ENCODE measurements at regions not wholly inside any gene's neighbourhood (a gene's known extent, or its start where the extent isn't known, plus 50 kb on each side); places are given as distances from the start of the nearest gene placed in this dataset.
"Not testable (repeated sequence)": the region's sequence is repeated elsewhere in the genome, so short reads cannot be mapped to it uniquely, and the experiment has no call there.

DNA sequence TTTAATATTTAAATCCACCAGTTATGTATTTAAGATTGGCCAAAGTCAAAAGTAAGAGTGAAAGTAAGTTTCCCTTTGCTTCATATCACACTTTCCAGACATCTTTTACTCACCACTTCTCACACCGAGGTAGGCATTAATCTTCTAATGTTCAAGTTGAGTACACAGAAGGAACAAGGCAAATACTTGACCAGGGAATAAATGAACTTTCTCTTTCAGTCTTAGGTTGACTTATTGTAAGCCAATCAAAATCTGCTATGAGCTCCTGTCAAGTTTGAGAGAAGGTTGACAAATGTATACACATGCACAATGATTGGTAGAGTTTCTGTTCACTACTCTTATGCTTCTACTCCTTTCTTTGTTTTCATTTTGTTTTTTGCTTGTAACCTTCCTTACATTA, 842.5 kb downstream of the REEP3 start:
- no peak for DNase-seq

DNA sequence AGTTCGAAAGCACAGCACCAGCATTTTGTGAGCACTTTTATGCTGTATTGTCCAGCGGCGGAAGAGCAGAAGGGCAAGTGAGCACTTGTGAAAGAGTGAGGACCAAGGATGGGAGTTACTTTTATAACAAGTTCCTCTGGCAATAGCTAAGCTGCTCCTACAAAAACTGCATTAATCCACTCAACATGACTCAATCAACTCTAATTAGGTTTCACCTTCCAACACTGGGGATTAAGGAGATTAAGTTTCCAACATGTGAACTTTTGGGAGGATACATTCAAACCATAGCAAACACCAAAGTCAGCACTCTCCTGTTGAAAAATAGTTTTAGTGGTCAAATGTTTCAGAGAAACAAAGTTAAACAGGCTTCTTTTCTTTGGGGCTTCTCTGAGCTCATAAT, 844.5 kb downstream of the REEP3 start:
- no peak for DNase-seq

DNA sequence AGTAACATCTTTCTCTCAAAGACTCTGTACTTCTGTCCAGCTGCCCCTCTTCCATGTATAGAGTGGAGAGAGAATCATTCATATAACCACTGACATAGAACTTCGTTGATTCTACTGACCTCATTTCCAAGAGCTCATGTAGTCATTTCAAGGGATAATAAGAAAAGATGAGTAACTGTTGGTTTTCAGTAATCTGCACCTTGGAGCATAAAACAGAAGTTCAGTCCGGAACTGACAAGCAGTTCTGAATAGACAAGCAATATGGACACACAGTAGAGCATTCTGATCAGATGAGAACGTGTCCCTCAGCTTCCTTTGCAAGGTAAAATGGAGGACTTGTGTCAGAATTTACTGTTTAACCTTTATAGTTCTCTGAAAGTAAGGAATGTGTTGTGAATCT, 847.1 kb downstream of the REEP3 start:
- no peak for DNase-seq

DNA sequence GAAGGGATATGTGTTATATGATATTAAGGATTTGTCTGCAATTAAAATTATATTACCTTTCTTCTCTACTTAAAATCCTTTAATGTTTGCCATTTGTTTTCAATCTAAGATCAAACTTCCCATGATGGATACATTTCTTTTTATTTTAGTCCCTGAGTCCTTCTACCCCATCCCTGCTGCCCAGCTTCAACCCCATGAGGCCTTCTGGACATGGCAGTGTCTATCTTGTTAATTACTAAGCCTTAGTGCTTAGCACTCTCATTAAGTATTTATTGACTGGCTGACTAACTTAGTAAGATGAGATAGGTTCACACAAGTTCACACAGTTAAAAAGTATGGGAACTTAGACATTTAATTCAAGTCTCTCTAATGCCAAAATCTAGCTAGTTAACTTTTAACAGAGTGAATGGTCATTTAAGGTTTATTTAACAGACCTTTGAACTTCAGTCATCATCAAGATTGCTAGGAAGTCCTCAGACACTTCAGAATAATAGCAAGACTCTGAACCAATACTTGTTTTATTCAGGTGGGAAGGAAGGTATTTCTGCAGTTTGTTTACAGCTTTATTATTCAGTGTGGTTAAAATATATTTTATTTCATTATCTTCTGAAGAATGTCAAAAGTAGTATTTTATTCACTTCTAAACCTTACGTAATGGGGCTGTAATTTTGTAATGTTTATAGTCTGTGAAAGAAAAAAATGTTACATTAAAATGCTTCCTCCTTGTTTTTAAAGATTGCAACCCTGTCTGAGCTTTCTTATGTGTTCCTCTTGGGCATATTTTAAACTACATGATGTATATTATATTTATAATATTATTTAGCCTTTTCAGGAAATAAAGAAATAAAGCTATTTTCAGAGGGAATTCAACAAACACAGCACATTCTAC, 848.9 kb downstream of the REEP3 start:
- DNase-seq: no peak

DNA sequence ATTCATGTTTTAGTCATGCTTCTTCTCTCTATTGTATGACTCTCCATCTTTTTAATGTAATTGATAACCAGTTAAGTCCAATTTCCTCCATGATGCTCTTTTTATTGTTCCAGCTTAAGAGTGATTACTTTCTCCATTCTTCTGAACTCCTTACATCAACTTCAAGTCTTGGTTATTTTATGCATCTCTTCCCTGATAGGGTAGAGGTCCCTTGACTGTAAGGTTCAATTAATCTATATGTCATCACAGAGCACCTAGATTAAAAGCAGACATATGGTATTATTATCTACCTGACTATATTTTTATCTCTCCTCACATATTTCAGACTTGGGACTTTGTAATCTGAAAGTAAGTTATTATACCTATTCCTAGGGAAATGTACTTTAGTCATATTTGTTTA, 853.1 kb downstream of the REEP3 start:
- DNase-seq: no peak

DNA sequence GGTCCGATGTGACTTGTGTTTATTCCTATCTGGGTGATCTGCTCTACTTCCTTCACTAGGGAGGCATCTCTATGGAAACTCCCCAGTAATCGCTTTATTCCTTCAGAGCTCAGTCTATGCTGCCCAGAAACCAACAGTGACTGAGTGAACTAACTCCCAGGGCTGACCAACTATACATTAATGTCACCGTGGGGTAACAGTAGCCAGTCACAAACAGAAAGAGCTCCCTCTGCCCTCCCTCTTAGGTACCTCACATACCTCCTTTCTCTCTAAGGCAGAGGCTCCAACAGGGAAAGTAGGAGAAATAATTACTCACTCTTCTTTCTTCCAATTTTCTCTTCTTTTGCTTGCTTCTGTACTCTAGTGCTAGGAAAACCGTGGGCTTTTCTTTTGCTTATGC, 855.0 kb downstream of the REEP3 start:
- DNase-seq: no peak

DNA sequence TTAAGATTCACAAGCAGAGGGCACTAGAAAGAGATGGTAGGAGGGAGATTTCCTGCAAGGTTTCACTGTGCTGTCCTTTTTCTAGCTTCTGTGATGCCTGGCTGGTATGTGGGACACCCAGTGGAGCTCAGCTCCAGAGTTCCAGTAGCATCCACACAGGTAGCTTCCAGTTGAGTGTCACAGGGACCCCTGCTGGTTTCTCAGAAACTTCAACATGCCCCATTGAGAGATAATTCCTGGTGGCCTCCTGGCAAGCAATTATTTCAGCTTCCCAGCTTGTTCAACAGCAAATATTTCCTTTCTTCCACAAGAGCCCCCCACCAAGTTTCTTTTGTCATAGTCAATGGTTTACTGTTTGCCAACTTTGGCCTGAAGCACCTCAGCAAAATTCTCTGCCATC, 858.7 kb downstream of the REEP3 start:
- DNase-seq: peak; percentile 9 to 43

DNA sequence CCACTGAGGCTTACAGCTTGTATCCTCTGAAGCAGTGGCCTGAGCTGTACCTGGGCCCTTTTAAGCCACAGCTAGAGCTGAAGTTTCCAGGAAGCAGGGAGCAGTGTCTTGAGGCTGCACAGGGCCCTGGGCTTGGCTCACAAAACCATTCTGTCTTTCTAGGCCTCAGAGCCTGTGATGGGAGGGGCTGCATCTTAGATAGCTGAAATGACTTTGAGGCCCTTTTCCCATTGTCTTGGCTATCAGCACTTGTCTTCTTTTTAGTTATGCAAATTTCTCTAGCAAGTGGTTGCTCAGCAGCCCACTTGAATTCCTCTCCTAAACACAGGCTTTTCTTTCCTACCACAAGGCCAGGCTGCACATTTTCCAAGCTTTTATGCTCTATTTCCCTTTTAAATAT, 864.2 kb downstream of the REEP3 start:
- DNase-seq: no peak

DNA sequence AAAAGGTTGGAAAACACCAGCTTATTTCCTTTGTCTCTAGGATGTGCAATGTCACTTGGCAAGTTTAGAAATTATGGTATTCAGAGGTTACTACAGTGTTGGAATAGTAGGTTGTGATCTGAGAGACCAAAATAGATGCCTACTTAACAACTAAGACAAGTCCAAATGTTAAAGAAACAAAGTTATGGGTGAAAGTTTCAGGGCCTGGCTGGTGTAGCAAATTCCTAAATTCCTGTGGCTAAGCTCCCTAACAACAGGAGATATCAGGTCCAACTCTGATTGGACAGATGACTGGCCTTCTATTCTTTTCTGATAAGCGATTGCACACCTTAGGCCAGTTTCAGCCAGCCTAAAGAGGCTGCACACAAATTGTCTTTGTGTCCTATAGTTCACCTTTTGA, 873.5 kb downstream of the REEP3 start:
- DNase-seq: no peak

DNA sequence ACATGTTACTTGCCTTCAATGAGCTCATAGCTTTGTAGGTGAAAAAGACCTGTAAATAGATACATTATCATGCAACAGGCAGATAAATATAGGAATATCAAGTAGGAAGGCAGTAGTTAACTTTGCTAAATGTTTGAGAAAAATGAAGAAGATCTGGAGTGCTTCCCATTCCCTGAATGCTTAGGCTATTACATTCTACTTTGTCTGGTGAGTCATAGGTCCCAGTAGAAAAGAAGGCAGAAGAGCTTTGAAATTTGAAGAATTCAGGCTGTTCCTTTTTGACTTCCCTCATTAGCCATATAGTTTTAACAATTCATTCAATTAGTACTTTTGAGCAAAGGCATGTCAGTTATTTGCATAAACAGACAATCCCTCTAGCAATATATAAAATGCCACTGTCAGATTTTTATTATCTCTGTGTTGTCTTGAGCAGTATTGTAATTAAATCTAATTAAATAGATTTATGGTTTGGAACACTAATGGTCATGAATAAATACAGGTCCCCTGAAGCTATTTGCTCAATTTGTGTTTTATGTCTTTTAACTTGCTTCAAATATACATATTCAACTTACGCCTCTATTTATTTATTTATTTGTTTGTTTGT, 875.0 kb downstream of the REEP3 start:
- DNase-seq: no peak

DNA sequence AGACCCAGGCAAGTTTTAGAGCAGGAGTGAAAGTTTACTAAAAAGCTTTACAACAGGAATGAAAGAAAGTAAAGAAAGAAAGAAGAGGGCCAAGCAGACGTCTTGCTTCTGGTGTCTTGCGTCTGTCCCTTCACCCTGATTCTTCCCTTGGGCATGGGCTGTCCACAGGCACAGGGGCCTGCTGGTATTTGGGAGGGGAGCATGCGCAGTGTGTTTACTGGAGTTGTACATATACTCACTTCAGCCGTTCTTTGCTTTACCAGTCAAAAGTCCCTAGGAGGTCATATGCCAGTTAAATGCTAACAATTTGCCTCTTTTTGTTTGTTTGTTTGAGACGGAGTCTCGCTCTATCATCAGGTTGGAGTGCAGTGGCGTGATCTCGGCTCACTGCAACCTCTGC, 875.9 kb downstream of the REEP3 start:
- DNase-seq: no peak

DNA sequence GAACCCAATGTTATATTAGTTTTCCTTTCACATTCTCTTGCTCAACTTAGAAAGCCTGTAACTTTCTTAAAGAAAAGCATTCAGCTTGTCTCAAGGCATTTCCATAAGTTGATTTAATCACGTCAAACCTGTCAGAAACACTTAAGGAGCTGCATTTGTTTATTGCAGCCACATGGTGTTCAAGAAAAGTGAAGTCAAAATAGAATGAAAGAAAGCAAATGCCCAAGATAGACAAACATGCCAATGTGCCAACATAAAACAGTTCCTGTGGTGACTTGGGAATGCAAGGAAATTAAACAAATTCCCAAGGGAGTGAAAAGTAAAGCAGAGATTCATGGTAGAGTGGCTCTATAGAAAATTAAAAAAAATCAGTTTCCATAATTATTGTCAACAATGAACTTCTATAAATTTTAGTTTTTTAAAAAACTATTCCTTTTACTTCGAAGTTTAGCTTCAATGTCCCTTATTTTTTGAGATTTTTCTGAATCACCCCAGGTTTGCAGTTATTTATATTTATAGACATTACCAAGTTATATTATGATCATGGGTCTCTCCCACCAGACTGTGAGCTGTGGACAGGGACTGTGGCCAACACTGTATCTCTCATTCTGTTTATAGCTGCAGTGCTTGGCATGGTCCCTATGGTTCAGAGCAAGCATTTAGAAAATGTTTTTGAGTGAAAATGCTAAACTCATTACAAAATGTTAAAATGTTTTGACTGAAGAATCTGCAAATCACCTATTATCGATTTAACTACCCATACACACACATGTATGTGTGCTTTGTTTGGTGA, 887.4 kb downstream of the REEP3 start:
- no peak for DNase-seq

DNA sequence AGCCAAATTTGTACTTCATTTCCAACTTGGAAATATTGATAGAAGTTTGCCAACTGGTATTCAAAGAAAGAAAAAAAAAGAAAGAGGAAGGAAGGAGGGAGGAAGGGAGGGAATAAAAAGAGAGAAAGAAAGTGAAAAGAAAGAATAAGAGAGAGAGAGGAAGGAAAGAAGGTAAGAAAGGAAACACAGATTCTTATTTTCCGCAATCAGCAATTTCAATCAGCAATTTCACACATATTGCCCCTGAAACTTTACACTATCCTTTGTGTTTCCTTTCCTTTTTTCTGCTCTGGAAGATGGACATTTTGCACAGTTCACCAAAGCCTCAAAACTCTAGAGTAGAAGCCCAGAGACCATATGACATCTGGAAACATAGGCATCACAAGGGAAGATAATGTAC, 888.1 kb downstream of the REEP3 start:
- DNase-seq: no peak

DNA sequence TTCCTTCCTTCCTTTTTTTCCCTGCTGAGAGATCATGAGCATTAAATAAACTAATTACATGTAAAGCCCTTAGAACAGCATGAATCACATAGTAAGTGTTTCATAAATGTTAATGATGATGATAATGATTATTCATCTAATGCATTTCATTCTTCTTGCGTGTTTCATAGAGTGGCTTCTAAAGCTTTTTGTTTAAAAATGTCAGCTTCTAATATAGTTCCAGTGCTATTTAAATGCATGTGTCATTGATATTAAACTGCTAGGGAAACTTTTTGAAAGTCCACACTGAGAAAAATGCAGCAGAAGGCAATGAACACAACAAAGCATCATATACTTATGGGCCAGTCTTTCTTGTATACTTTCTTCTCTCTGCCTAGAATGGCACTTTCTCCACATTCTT, 894.8 kb downstream of the REEP3 start:
- DNase-seq: no peak

DNA sequence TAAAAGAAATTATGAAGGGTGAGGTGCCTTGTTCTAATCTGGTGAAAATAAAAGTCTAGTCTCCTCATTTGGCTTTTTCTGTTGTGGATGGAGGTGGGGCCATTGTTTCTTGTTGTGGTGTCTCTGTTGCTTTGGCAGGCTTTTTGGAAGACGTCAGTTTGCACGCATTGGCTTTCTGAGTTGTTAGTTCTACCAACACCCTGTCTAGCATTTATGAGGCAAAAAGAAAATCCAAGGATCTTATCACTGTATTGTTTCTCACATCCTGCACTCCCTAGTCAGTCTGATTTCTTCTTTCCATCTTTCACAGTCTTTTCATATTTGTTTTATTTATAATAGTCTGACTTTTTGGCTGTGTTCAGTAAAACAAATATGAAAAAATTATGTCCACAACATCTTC, 898.3 kb downstream of the REEP3 start:
- DNase-seq: no peak

DNA sequence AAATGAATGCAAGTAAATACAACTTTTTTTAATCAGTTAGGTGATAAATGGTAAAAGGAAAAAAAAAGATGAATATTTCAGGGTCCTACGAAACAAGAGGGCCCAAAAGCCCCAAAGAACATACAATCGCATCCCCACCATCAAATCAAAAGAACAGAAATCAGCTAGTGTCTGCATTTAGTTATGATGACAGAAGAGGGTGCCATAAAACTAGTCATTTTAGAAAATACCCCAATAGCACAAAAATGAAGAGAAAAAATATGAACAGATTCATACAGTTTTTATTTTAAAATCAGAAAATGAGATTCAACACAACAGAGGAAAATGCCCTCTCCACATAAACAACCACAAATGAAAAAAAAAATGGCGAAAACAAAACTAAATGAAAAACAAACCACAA, 905.5 kb downstream of the REEP3 start:
- DNase-seq: no peak

DNA sequence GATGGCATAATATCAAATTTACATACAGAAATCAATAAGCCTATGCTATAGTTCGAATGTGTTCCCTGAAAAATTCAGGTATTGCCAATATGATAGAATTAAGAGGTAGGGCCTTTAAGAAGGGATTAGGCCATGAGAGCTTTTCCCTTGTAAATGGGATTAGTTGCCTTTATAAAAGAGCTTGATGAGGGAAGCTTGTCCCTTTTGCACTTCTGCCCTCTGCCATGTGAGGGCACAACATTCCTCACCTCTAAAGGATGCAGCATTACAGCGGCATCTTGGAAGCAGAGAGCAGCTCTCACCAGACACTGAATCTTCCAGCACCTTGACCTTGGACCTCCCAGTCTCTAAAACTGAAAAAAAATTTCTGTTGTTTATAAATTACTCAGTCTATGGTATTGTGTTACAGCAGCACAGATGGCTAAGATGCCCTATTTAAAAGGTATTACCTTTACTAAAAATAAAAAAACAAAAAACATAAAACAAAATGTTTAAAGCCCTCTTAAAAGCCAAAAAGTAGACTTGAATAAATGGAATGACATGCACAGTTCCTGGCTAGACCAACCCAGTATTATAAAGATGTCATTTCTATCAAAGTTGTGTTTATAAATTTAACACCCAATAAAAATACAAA, 909.6 kb downstream of the REEP3 start:
- peak; percentile 2 to 17 for DNase-seq

DNA sequence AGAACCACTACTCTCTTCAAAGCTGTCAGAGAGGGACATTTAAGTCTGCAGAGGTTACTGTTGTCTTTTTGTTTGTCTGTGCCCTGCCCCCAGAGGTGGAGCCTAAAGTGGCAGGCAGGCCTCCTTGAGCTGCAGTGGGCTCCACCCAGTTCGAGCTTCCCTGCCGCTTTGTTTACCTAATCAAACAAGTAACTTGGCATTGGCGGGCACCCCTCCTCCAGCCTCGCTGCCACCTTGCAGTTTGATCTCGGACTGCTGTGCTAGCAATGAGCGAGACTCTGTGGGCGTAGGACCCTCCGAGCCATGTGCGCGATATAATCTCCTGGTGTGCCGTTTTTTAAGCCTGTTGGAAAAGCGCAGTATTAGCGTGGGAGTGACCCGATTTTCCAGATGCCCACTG, 920.7 kb downstream of the REEP3 start:
- not testable (repeated sequence) for DNase-seq

DNA sequence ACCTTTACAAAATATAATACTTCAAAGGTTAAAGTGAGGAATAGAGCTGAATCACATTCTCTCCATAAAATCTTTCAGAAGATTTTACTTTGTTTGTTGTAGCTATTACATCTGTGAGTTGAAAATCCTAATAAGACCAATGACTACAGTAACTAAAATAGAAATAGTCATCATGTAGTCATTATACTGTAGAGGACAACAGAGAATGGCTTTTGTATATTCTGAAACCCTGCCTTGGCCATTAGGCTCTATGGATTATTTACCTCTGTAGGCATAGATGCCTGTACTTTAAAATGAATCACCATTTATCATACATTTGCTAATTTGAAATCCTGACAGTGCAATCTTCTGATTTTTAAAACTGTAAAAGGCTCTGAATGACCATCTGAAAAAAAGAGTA, 923.0 kb downstream of the REEP3 start:
- DNase-seq: no peak

DNA sequence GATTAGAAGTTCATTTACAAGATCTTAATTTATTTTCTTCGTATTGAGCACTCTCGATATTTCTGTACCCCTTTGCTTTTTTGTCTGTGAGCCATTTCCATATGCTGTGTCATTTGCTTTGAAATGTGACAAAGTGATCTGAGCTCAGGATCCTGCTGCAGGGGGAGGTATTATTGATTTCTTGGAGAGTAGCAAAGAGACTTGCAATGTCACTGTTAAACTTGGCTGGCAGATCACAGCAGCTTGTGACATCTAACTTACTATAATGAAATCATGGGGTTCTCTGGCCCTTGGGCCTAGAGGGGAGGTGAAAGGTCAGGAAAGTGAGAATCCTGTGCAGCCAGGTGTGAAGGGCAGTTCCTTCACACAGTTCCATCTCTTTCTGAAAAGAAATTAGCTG, 923.4 kb downstream of the REEP3 start:
- no peak for DNase-seq

DNA sequence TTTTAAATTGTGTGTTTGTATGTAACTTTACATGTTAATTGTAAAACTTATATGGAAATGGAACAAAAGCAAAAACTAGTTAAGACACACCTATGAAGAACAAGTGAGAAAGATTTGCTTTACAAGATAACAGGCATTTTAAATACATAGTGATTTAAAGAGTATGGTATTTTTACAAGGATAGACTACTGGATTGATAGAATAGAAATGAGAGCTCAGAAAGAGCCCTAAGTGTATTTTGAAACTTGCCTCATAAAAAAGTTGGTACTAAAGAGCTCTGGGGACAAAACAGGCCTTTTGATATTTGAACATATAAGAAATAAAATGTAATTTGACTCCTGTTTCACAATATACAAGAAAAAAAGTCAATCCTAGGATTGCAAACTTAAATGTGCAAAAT, 928.4 kb downstream of the REEP3 start:
- DNase-seq: no peak

DNA sequence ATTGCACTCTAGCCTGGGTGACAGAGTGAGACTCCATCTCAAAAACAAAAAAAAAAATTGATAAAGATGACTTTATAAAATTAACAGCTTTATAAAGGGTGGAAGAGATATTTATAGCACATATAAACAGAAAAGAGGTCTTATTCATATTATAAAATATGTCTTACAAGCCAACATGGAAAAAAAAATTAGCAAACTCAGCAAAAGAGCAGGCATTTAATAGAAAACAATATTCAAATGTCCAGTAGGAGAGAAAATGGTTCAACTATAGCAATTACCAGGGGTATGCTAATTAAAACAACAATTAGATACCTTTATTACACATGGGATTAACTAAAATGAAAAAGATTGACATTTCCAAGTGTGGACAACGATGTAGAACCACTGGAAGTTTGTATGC, 929.1 kb downstream of the REEP3 start:
- DNase-seq: no peak

DNA sequence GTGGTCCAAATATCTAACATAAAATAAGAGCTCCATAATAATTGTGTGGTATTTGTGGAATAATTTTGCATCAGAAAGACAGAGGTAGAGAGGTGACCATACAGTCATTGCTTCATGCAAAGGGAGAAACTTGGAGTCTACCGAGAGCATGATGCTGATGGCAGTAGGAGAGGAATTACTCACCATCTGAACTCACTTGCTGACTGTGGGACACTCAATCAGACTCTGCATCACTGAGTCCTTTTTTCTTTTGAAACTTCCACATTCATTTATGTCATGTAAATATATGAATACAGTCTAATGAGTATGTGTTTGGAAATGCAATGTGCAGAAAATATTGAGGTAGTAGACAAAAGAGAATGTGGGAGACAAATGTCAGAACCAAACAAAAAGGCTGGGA, 933.8 kb downstream of the REEP3 start:
- no peak for DNase-seq

DNA sequence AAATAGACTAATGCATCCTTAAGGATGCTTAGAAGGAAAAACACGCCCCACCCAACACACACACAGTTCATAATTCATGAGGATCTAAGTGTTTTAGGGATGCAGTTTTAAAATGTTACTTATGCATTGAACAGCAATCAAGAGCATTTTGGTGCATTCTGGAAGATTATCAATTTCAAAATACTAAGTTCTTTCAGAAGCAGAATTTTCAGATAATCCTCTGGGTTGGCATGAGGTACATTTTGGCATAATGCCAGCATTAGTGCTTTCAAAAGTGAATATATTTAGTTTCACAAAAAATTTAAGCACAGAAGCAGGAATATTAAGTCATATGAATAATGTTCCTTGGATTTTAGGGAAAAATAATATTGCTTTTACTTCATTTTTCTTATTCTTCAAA, 937.1 kb downstream of the REEP3 start:
- DNase-seq: no peak

Data from NCI-H2081 (cell line).